HG03575 (cell line): ENCODE measurements at regions not wholly inside any gene's neighbourhood (a gene's known extent, or its start where the extent isn't known, plus 50 kb on each side); places are given as distances from the start of the nearest gene placed in this dataset.
"Not testable (repeated sequence)": the region's sequence is repeated elsewhere in the genome, so short reads cannot be mapped to it uniquely, and the experiment has no call there.

Experiments
- ATAC-seq: cut with Tn5 transposase; IDR thresholded peaks from one replicate; pipeline ENCODE4 v1.9.1; 2021; ENCODE audit not compliant: unreplicated experiment, insufficient number of reproducible peaks, low FRiP score; ENCODE audit errors: extremely low read depth

GRCh38 chr2:122565364-122565763 is 809.9 kb downstream of the TSN start:
- ATAC-seq = no peak

GRCh38 chr2:122570641-122571040 is 815.2 kb downstream of the TSN start:
- no peak for ATAC-seq

GRCh38 chr2:122571471-122571870 is 816.0 kb downstream of the TSN start:
- ATAC-seq = not testable (repeated sequence)

DNA sequence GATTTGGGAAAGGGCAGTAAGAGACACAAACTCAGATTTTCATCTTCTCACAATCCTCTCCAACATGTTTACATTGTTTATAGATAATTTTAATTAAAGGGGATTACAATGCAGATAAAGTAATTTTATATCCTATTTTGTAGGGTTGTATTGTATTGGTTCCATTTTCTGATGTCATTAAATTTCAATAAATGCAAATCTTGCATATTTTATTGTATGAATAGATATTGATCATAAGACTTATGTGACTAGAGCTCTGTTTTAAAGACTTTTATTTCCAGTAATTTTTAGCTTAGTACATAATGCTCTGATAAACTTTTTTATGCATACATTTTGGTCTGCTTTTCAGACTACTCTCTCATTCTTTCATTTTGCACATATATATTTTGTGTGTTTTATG is 819.6 kb downstream of the TSN start:
- ATAC-seq = no peak

GRCh38 chr2:122583159-122583917 is 827.9 kb downstream of the TSN start:
- ATAC-seq = no peak

GRCh38 chr2:122590524-122590923 is 835.1 kb downstream of the TSN start:
- no peak for ATAC-seq

GRCh38 chr2:122595065-122595464 is 839.6 kb downstream of the TSN start:
- ATAC-seq = no peak

DNA sequence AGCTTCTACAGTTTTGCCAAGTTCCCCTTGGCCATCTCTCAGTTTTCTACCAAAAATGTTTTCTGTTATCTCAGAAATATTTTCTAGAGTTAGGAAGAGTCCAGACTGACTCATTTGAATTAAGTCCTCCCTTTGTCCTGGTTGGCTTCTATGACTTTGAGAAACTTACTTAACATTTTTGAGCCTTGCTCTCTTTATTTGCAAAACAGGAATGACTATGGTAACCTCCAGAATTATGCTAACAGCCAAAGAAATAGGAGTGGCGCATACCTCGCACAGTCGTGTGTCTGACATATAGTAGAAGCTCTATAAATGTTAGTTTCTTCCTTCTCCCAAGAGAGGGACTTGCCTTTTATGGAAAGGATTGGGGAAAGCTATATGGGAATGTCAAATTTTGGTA is 841.1 kb downstream of the TSN start:
- no peak for ATAC-seq

GRCh38 chr2:122598784-122599183 is 843.3 kb downstream of the TSN start:
- ATAC-seq = no peak

DNA sequence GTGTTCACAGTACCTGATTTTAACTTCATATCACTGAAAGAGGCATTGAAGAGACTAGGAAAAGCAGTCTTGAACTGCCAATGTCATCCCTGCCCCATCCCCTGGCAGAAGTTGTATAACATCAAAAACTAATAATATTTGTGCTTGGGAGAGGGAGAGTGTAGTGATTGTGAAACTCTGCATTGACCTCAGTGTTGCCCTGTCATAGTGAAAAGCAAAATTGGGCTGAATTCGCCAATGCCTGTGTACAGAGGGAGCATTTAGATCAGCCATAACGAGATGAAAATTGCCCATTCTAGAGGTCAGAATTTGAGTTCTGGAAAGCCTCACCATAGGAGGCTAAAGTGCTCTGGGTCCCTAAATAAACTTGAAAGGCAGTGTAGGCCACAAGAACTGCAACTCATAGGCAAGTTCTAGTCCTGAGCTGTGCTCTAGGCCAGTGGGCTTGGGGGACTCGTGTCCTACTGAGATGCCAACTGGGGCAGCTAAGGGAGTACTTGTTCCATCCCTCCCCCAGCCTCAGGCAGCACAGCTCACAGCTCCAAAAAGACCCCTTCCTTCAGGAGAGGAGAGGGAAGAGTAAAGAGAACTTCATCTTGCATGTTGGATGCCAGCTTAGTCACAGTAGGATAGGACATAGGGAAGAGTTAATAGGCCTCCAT is 855.6 kb downstream of the TSN start:
- ATAC-seq = no peak

DNA sequence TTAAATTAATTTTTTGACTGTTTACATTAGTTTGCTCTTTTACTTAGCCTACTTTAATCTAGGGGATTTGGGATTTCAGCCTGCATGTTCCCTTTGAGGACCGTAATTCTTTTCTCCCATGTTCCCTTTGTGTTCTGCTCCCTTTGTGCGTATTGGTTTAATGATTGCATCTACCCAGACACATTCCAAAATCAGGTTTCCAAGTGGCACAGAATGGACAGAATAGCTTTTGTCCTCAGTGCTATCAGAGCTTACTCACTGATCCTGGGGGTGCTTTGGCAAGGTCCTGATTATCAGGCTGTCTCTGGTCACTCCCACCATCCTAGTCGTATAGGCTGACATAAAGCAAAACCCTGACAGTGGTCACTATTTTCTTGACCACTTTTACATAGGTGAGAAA is 867.5 kb downstream of the TSN start:
- ATAC-seq = no peak

GRCh38 chr2:122627388-122627787 is 871.9 kb downstream of the TSN start:
- ATAC-seq = no peak

DNA sequence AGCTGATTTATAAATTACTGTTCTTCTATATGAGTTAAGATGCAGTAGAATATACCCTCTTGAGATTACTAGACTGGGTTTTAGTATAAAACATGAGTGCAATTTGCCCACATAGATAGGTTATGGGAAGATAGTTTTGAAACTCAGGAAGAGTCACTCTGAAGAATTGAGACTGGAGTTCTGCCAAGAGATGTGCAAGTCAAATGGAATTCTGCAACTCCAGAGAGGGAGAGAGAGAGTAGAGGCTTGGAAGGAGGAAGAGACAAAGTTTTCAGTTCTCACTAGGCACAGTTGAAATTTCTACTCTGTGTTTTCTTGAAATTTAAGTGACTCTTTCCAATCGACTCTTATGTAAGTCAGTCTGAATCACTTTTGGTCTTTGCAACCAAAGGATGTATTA is 878.8 kb downstream of the TSN start:
- no peak for ATAC-seq

DNA sequence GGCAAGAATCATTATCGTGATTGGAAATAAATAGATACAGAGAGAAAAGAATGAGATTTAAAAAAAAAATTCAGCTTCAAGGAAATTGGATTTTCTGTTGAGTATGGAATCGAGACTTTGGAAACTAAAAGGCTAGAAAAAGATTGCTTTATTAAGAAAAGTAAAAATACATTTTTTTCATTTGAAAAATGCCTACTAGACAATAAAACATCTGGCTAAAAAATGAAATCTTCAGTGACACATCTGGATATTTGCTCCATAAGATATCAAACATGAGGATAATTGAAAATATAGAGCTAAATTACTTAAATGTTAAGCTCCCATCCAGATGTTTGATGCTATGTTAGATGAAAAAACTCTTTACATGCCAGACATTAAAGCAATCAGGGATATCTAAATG is 879.5 kb downstream of the TSN start:
- no peak for ATAC-seq

- ATAC-seq = no peak
These were observed 880.2 kb downstream of the TSN start for GRCh38 chr2:122635686-122636085.

GRCh38 chr2:122636097-122636496 is 880.6 kb downstream of the TSN start:
- no peak for ATAC-seq

GRCh38 chr2:122639176-122639575 is 883.7 kb downstream of the TSN start:
- ATAC-seq = no peak

DNA sequence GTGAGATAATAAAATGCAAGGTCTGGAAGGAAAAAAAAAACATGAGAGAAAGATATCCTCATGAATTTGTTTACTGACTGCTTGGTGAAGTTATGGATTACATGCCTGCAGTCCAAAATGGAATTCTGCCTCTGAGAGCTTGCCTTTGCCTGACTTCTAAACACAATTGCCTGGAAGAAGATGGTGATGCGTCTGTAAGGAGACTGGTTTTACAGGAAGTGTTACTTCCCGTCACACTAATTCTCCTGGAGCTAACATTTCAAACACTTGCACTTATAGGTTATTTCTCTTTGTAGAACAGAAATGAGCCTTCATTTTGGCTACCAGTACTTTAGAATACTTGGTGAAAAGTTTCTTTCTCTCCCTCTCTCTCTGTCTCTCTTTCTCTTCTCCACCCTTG is 884.3 kb downstream of the TSN start:
- ATAC-seq = no peak

DNA sequence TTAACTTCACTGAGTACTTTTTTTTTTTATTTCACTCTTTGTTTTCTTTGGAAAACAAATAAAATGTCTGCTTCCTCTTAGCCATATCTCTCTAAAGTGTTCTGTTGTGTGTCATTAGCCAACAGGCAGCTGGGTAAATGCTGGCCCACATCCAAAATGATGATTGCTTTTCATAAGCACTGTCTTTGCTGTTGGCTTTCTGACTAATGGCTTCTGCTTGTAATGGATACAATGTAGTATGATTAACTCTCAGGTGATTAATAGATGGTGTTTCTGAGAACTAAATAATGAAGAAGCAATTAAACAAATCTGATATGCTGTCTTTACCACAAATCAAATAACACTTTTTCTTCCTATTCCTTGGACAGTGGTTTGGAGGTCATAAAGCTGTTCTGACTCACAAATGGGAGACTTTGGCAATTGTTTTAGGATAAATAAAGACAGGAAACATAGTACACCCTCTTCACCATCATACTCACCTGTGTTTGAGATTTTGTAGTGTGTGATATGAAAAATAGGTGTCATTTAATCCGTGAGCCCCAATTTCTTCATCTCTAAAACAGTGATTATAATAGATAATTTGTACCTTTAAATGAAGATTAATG is 888.4 kb downstream of the TSN start:
- ATAC-seq = no peak

GRCh38 chr2:122651236-122651635 is 895.8 kb downstream of the TSN start:
- no peak for ATAC-seq
